Loucy (cell line): ENCODE measurements at regions not wholly inside any gene's neighbourhood (a gene's known extent, or its start where the extent isn't known, plus 50 kb on each side); places are given as distances from the start of the nearest gene placed in this dataset.

ENCODE experiments used
- EZH2phosphoT487 ChIP-seq: fragments of 200-600 bp; IDR thresholded peaks from 2 replicates; pipeline ENCODE4 v1.6.1; 2018; ENCODE audit warnings: antibody characterized with exemption, mild to moderate bottlenecking, moderate library complexity, borderline replicate concordance
- TF ChIP-seq, protein P1 (sequence below): fragments of 200-600 bp; sonication (generic); conservative IDR thresholded peaks from 2 replicates; pipeline ENCODE4 v1.5.1; 2014; ENCODE audit warnings: mild to moderate bottlenecking, antibody characterized with exemption, low read length

DNA sequence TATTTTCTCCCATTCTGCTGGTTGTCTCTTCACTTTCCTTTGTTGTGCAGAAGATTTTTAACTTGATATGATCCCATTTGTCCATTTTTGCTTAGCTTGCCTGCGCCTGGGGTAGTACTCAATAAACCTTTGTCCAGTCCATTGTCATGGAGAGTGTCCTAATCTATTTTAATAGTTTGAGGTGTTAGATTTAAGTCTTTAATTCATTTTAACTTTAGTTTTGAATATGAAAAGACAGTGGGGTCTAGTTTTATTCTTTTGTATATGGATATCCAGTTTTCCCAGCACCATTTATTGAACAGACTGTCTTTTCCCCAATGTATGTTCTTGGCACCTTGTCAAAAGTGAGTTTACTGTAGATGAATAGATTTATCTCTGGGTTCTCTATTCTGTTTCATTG lies 76.0 kb upstream of the ITM2A start:
- TF ChIP-seq, protein P1, sequence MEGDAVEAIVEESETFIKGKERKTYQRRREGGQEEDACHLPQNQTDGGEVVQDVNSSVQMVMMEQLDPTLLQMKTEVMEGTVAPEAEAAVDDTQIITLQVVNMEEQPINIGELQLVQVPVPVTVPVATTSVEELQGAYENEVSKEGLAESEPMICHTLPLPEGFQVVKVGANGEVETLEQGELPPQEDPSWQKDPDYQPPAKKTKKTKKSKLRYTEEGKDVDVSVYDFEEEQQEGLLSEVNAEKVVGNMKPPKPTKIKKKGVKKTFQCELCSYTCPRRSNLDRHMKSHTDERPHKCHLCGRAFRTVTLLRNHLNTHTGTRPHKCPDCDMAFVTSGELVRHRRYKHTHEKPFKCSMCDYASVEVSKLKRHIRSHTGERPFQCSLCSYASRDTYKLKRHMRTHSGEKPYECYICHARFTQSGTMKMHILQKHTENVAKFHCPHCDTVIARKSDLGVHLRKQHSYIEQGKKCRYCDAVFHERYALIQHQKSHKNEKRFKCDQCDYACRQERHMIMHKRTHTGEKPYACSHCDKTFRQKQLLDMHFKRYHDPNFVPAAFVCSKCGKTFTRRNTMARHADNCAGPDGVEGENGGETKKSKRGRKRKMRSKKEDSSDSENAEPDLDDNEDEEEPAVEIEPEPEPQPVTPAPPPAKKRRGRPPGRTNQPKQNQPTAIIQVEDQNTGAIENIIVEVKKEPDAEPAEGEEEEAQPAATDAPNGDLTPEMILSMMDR = no peak
- TF ChIP-seq EZH2phosphoT487 = no peak
